Sigmoid colon (tissue), 6 donors: ENCODE measurements at regions not wholly inside any gene's neighbourhood (a gene's known extent, or its start where the extent isn't known, plus 50 kb on each side); places are given as distances from the start of the nearest gene placed in this dataset.

Experiments used
- DNase-seq: peaks from one replicate; pipeline ENCODE4 v3.0.0-alpha.2; 2019
- H3K27ac ChIP-seq, 4 donors: fragments of 200-600 bp; sonication (generic); one replicate each; pipeline ENCODE4 v1.5.1; 2016 to 2019; ENCODE audit warnings: mild to moderate bottlenecking in 1 of 4
- H3K27me3 ChIP-seq, 3 donors: fragments of 200-600 bp; sonication (generic); one replicate each; pipeline ENCODE4 v1.5.1; 2019; ENCODE audit warnings: mild to moderate bottlenecking in 1 of 3
- H3K36me3 ChIP-seq, 4 donors: fragments of 200-600 bp; sonication (generic); one replicate each; pipeline ENCODE4 v1.5.1; 2016 to 2019
- H3K4me1 ChIP-seq, 4 donors: fragments of 200-600 bp; sonication (generic); one replicate each; pipeline ENCODE4 v1.5.1; 2017 to 2019
- H3K4me3 ChIP-seq, 4 donors: fragments of 200-600 bp; sonication (generic); one replicate each; pipeline ENCODE4 v1.5.1; 2017 to 2019; ENCODE audit warnings: mild to moderate bottlenecking in 2 of 4, moderate library complexity in 1 of 4
- H3K9me3 ChIP-seq, 4 donors: fragments of 200-600 bp in 3 of 4; sonication (generic) in 3 of 4; one replicate each; pipeline versions ENCODE4 v1.5.1 to v1.6.1; 2013 to 2019
- EP300 ChIP-seq, 4 donors: sonication (generic); formaldehyde crosslinking; IDR thresholded peaks; one replicate each; pipeline ENCODE4 v1.6.1; 2017; ENCODE audit warnings: antibody characterized with exemption in 4 of 4
- POLR2A ChIP-seq, 2 donors: fragments of 450-650 bp; IDR thresholded peaks; one replicate each; pipeline ENCODE4 v1.6.1; 2016; ENCODE audit warnings: antibody characterized with exemption in 2 of 2, mild to moderate bottlenecking in 2 of 2, moderate library complexity in 2 of 2
- POLR2AphosphoS5 ChIP-seq, 4 donors: sonication (generic); formaldehyde crosslinking; IDR thresholded peaks; one replicate each; pipeline ENCODE4 v1.6.1; 2017; ENCODE audit warnings: antibody characterized with exemption in 4 of 4
- WGBS, 2 donors: extraction: QIAGEN DNeasy Blood & Tissue Kit; methylation state at CpG; one replicate each; pipeline ENCODE4 v1.1.7; 2013; 5-methylcytosine and 5-hydroxymethylcytosine counted together
- intact Hi-C: fragments of 100-400 bp; cut with DNase I; formaldehyde crosslinking; loops from one replicate; pipeline ENCODE4 v1.15.1; 2023
- TF ChIP-seq, protein P1 (sequence below), 4 experiments: fragments of 450-650 bp in 3 of 4; fragments of 200-600 bp in 1 of 4; IDR thresholded peaks; one replicate each; pipeline ENCODE4 v1.5.1; 2016 to 2019; ENCODE audit warnings: antibody characterized with exemption in 4 of 4, mild to moderate bottlenecking in 3 of 4, moderate library complexity in 2 of 4
- donor health status: healthy with polysubstance abuse.
- donor health status: healthy.

GRCh38 chr18:8974279-8974678 lies 128.2 kb upstream of the NDUFV2 start:
- DNase-seq, result peak; percentile 90
- 81 to 95% methylated on average over 4 of the region's 4 CpGs for WGBS, 2 donors
- intact Hi-C loops, result loop anchor here (2.0 kb wide), 1 partner anchor 25 kb away; no protein-coding TSS in a partner anchor

DNA sequence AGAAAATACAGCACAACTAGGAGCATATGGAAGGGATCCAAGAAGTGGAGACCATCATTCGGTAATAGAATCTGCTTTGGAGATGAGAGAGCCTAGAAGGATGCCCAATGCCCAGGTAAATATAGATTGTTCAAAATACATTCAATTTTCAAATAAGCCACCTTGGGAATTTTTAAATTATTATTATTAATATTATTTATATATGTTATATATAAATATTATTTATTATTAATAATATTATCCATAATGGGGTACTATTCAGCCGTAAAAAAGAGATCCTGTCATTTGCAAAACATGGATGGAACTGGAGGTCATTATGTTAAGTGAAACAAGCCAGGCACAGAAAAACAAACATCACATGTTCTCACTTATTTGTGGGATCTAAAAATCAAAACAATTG lies 127.8 kb upstream of the NDUFV2 start:
- H3K27ac ChIP-seq, result peak overlapping the region in 3 of 4 donors; percentile 78 to 88 (median 85)
- 68 to 75% methylated on average over 2 of the region's 2 CpGs for WGBS, 2 donors
- H3K27me3 ChIP-seq, result no peaks in the 10 kb centered on the region
- no peak for DNase-seq
- intact Hi-C loops, result loop anchor here (2.0 to 5.0 kb wide), 2 partner anchors 26 to 222 kb away; no protein-coding TSS in a partner anchor
- peaks cover 0 to 71% (median 43%) of the 10 kb centered on the region in 4 donors for H3K4me1 ChIP-seq
- H3K9me3 ChIP-seq, result peaks cover 0 to 2% (median 0%) of the 10 kb centered on the region in 4 donors
- no peak for TF ChIP-seq EP300 (IDR thresholded peaks at IDR 0.05)
- no peak for TF ChIP-seq POLR2AphosphoS5 (IDR thresholded peaks at IDR 0.05)
- TF ChIP-seq POLR2A (IDR thresholded peaks at IDR 0.05), result no peak
- TF ChIP-seq, protein P1, sequence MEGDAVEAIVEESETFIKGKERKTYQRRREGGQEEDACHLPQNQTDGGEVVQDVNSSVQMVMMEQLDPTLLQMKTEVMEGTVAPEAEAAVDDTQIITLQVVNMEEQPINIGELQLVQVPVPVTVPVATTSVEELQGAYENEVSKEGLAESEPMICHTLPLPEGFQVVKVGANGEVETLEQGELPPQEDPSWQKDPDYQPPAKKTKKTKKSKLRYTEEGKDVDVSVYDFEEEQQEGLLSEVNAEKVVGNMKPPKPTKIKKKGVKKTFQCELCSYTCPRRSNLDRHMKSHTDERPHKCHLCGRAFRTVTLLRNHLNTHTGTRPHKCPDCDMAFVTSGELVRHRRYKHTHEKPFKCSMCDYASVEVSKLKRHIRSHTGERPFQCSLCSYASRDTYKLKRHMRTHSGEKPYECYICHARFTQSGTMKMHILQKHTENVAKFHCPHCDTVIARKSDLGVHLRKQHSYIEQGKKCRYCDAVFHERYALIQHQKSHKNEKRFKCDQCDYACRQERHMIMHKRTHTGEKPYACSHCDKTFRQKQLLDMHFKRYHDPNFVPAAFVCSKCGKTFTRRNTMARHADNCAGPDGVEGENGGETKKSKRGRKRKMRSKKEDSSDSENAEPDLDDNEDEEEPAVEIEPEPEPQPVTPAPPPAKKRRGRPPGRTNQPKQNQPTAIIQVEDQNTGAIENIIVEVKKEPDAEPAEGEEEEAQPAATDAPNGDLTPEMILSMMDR (IDR thresholded peaks at IDR 0.05), result no peak
- no peaks in the 10 kb centered on the region for H3K36me3 ChIP-seq
- H3K4me3 ChIP-seq, result peak overlapping the region; percentile 5 to 32 (median 27)

More at GRCh38 chr18:8974279-8974678, 128.2 kb upstream of the NDUFV2 start:
- peaks cover 0 to 71% (median 44%) of the 10 kb centered on the region in 4 donors for H3K4me1 ChIP-seq
- TF ChIP-seq, protein P1 (IDR thresholded peaks at IDR 0.05), result no peak
- TF ChIP-seq POLR2AphosphoS5 (IDR thresholded peaks at IDR 0.05) (peak; percentile 82 to 96 (median 91)), EP300 (IDR thresholded peaks at IDR 0.05) (peak in 3 of 4 donors; percentile 60 to 86 (median 67))
- peak overlapping the region in 3 of 4 donors; percentile 24 to 32 (median 30) for H3K4me3 ChIP-seq
- no peaks in the 10 kb centered on the region for H3K27me3 ChIP-seq
- H3K36me3 ChIP-seq, result no peaks in the 10 kb centered on the region
- peak overlapping the region in 3 of 4 donors; percentile 78 to 88 (median 85) for H3K27ac ChIP-seq
- H3K9me3 ChIP-seq, result peaks cover 0 to 2% (median 0%) of the 10 kb centered on the region in 4 donors

DNA sequence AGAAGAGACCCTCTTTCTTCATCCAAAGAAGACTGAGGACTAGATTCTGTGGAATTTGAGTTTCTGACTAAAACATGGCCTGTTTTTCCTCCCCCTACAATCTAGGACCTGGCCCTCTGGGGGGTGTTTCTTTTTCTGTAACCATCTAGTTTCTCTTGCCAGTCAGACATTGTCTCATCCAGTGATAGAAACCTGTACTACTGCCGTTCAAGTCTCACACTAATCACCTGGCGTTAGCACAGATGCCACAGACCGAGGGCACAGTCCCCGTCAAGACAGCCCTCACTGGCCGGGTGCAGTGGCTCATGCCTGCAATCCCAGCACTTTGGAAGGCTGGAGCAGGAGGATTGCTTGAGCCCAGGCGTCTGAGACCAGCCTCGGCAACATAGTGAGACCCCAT lies 126.9 kb upstream of the NDUFV2 start:
- WGBS, 2 donors, result 80 to 85% methylated on average over 7 of the region's 7 CpGs
- H3K27me3 ChIP-seq, result no peaks in the 10 kb centered on the region
- intact Hi-C loops, result loop anchor here (2.0 to 5.0 kb wide), 2 partner anchors 27 to 223 kb away; no protein-coding TSS in a partner anchor
- TF ChIP-seq, protein P1 (IDR thresholded peaks at IDR 0.05), result no peak
- TF ChIP-seq EP300 (IDR thresholded peaks at IDR 0.05) (no peak), POLR2AphosphoS5 (IDR thresholded peaks at IDR 0.05) (no peak), POLR2A (IDR thresholded peaks at IDR 0.05) (no peak)
- peaks cover 0 to 2% (median 0%) of the 10 kb centered on the region in 4 donors for H3K9me3 ChIP-seq
- peaks cover 0 to 71% (median 38%) of the 10 kb centered on the region in 4 donors for H3K4me1 ChIP-seq
- peak overlapping the region; percentile 3 to 32 (median 27) for H3K4me3 ChIP-seq
- H3K27ac ChIP-seq, result peak overlapping the region in 3 of 4 donors; percentile 78 to 88 (median 85)
- no peak for DNase-seq
- no peaks in the 10 kb centered on the region for H3K36me3 ChIP-seq

GRCh38 chr18:8976606-8977005 lies 125.9 kb upstream of the NDUFV2 start:
- intact Hi-C loops, result loop anchor here (5.0 kb wide), 1 partner anchor 224 kb away; no protein-coding TSS in a partner anchor
- H3K4me1 ChIP-seq, result peaks cover 0 to 71% (median 40%) of the 10 kb centered on the region in 4 donors
- peaks cover 0 to 2% (median 0%) of the 10 kb centered on the region in 4 donors for H3K9me3 ChIP-seq
- no peak for DNase-seq
- H3K27ac ChIP-seq, result peak overlapping the region in 3 of 4 donors; percentile 78 to 88 (median 85)
- H3K27me3 ChIP-seq, result no peaks in the 10 kb centered on the region
- TF ChIP-seq, protein P1 (IDR thresholded peaks at IDR 0.05), result no peak
- TF ChIP-seq EP300 (IDR thresholded peaks at IDR 0.05) (no peak), POLR2A (IDR thresholded peaks at IDR 0.05) (no peak), POLR2AphosphoS5 (IDR thresholded peaks at IDR 0.05) (no peak)
- no peaks in the 10 kb centered on the region for H3K36me3 ChIP-seq
- WGBS, 2 donors, result 83 to 97% methylated on average over 3 of the region's 3 CpGs
- peak overlapping the region in 2 of 4 donors; percentile 30 to 32 for H3K4me3 ChIP-seq
